ENCODE measurements at regions not wholly inside any gene's neighbourhood (a gene's known extent, or its start where the extent isn't known, plus 50 kb on each side); places are given as distances from the start of the nearest gene placed in this dataset.
"Not testable (repeated sequence)": the region's sequence is repeated elsewhere in the genome, so short reads cannot be mapped to it uniquely, and the experiment has no call there.

GRCh38 chr7:66539902-66540375, 88.7 kb upstream of the KCTD7 start:
- H3K27me3 ChIP-seq (ENCODE audit: control insufficient read depth, insufficient read depth, low read length), result no peaks in the 10 kb centered on the region
- H3K9ac ChIP-seq (ENCODE audit: low read depth, low read length), result no peak overlapping the region
- H3K4me3 ChIP-seq (ENCODE audit: low read depth, low read length), result no peak overlapping the region
- H3K4me1 ChIP-seq (ENCODE audit: control insufficient read depth, insufficient read depth, low read length), result peaks cover 3% of the 10 kb centered on the region; the same call in 1 of the 2 replicates
- peak overlapping the region; percentile 59 for H3K27ac ChIP-seq (ENCODE audit: low read depth, low read length)
- H3K9me3 ChIP-seq (ENCODE audit: control insufficient read depth, insufficient read depth, low read length), result no peaks in the 10 kb centered on the region
- peaks cover 15% of the 10 kb centered on the region for H3K36me3 ChIP-seq (ENCODE audit: control insufficient read depth, insufficient read depth, low read length)

- H3K36me3 ChIP-seq (ENCODE audit: control insufficient read depth, insufficient read depth, low read length), result peaks cover 20% of the 10 kb centered on the region
Observed at GRCh38 chr7:66542049-66542448, 86.6 kb upstream of the KCTD7 start.

GRCh38 chr7:66542528-66543269, 86.0 kb upstream of the KCTD7 start:
- Histone ChIP-seq H3K27ac (ENCODE audit: low read depth, low read length) (no peak overlapping the region), H3K9ac (ENCODE audit: low read depth, low read length) (no peak overlapping the region), H3K4me1 (ENCODE audit: control insufficient read depth, insufficient read depth, low read length) (peaks cover 3% of the 10 kb centered on the region; the same call in 1 of the 2 replicates), H3K9me3 (ENCODE audit: control insufficient read depth, insufficient read depth, low read length) (no peaks in the 10 kb centered on the region), H3K36me3 (ENCODE audit: control insufficient read depth, insufficient read depth, low read length) (peaks cover 20% of the 10 kb centered on the region), H3K4me3 (ENCODE audit: low read depth, low read length) (no peak overlapping the region), H3K27me3 (ENCODE audit: control insufficient read depth, insufficient read depth, low read length) (no peaks in the 10 kb centered on the region)

More at GRCh38 chr7:66542049-66542448, 86.6 kb upstream of the KCTD7 start:
- Histone ChIP-seq H3K9me3 (ENCODE audit: control insufficient read depth, insufficient read depth, low read length) (no peaks in the 10 kb centered on the region), H3K4me1 (ENCODE audit: control insufficient read depth, insufficient read depth, low read length) (peaks cover 3% of the 10 kb centered on the region; the same call in 1 of the 2 replicates), H3K4me3 (ENCODE audit: low read depth, low read length) (no peak overlapping the region), H3K27me3 (ENCODE audit: control insufficient read depth, insufficient read depth, low read length) (no peaks in the 10 kb centered on the region), H3K27ac (ENCODE audit: low read depth, low read length) (no peak overlapping the region), H3K9ac (ENCODE audit: low read depth, low read length) (no peak overlapping the region)

DNA sequence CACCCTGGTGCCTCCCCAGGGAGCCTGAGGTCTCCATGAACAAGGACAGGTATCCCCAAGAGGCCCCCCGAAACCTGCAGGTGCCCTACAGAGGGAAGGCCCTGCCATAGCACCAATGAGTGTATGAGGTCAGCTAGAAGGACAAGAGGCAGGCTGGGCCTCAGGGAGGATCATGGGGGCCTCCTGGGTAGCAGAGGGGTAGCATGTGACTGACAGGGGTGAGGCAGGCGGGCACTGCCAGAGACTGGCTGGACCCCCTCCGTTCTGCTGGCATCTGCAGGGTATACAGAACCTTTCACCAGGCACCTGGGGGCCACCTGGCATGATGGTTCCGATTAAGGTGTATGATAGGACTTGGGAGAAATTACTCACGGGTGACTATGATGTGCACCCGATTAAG, 79.2 kb upstream of the KCTD7 start:
- peaks cover 60% of the 10 kb centered on the region for H3K36me3 ChIP-seq (ENCODE audit: control insufficient read depth, insufficient read depth, low read length)
- H3K4me1 ChIP-seq (ENCODE audit: control insufficient read depth, insufficient read depth, low read length), result no peaks in the 10 kb centered on the region
- no peaks in the 10 kb centered on the region for H3K27me3 ChIP-seq (ENCODE audit: control insufficient read depth, insufficient read depth, low read length)
- H3K27ac ChIP-seq (ENCODE audit: low read depth, low read length), result no peak overlapping the region
- H3K9ac ChIP-seq (ENCODE audit: low read depth, low read length), result no peak overlapping the region
- no peaks in the 10 kb centered on the region for H3K9me3 ChIP-seq (ENCODE audit: control insufficient read depth, insufficient read depth, low read length)
- H3K4me3 ChIP-seq (ENCODE audit: low read depth, low read length), result no peak overlapping the region

- Histone ChIP-seq H3K27ac (ENCODE audit: low read depth, low read length) (no peak overlapping the region), H3K9me3 (ENCODE audit: control insufficient read depth, insufficient read depth, low read length) (no peaks in the 10 kb centered on the region), H3K4me1 (ENCODE audit: control insufficient read depth, insufficient read depth, low read length) (no peaks in the 10 kb centered on the region), H3K9ac (ENCODE audit: low read depth, low read length) (no peak overlapping the region), H3K4me3 (ENCODE audit: low read depth, low read length) (no peak overlapping the region), H3K36me3 (ENCODE audit: control insufficient read depth, insufficient read depth, low read length) (peaks cover 63% of the 10 kb centered on the region), H3K27me3 (ENCODE audit: control insufficient read depth, insufficient read depth, low read length) (no peaks in the 10 kb centered on the region)
Observed at GRCh38 chr7:66553001-66553400, 75.7 kb upstream of the KCTD7 start.

DNA sequence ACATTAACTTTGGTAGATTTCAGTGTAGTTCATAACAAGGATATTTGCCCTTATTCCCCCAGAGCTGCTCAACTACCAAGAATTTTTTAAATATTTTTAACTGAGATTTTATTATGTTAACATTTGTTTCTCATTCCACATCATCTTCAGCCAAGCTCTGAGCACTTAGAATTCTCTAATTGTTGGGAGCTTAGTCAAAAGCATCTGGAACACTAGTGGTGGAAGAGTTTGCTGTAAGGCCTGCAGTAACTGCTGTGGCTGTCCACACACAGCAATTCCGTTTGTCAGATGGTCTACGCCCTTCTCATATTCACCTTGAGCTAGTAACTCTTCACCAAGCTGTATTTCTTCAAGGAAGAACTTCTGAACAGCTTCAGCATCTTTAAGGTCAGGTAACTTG, 75.0 kb upstream of the KCTD7 start:
- H3K9ac ChIP-seq (ENCODE audit: low read depth, low read length); H3K4me3 ChIP-seq (ENCODE audit: low read depth, low read length); H3K4me1 ChIP-seq (ENCODE audit: control insufficient read depth, insufficient read depth, low read length); H3K9me3 ChIP-seq (ENCODE audit: control insufficient read depth, insufficient read depth, low read length); H3K27me3 ChIP-seq (ENCODE audit: control insufficient read depth, insufficient read depth, low read length); H3K27ac ChIP-seq (ENCODE audit: low read depth, low read length): not testable (repeated sequence)
- peaks cover 59% of the 10 kb centered on the region for H3K36me3 ChIP-seq (ENCODE audit: control insufficient read depth, insufficient read depth, low read length)

DNA sequence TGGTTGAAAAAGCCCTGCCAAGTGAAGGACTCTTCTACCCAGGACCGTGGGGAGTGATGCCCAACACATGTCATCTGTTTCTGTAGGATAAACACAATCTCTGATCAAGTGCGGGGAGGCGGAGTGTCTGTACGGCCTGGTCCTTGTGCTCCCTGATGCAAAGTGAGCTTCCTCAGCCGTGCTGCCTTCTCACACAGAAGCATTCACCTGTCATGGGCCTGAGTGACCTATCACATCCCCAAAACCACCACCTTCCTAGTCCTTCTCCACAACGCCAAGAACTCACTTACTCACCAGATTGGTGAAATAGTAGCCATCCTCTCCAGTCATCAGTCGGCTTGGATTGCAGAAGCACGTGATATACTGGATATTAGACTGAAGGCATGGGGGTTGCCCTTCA, 74.4 kb upstream of the KCTD7 start:
- H3K4me1 ChIP-seq (ENCODE audit: control insufficient read depth, insufficient read depth, low read length); H3K27me3 ChIP-seq (ENCODE audit: control insufficient read depth, insufficient read depth, low read length); H3K27ac ChIP-seq (ENCODE audit: low read depth, low read length); H3K9me3 ChIP-seq (ENCODE audit: control insufficient read depth, insufficient read depth, low read length); H3K9ac ChIP-seq (ENCODE audit: low read depth, low read length); H3K4me3 ChIP-seq (ENCODE audit: low read depth, low read length): not testable (repeated sequence)
- H3K36me3 ChIP-seq (ENCODE audit: control insufficient read depth, insufficient read depth, low read length), result peaks cover 61% of the 10 kb centered on the region

DNA sequence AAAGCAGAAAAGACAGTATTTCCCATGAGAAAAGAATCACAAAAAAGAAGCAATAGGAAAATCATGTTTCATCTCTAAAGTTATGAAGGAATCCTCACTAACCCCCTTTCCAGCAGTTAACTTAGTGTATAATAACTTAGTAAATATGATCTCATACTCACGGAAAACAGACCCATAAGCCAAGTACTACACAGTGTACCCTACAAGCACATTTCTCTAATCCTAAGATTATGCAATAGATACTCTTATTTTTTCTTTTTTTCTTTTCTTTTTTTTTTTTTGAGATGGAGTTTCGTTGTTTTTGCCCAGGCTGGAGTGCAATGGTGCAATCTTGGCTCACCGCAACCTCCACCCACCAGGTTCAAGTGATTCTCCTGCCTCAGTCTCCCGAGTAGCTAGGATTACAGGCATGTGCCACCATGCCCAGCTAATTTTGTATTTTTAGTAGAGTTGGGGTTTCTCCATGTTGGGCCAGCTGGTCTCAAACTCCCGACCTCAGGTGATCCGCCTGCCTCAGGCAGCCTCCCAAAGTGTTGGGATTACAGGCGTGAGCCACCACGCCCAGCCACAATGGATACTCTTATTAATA, 73.7 kb upstream of the KCTD7 start:
- not testable (repeated sequence) for H3K9me3 ChIP-seq (ENCODE audit: control insufficient read depth, insufficient read depth, low read length); H3K4me3 ChIP-seq (ENCODE audit: low read depth, low read length); H3K9ac ChIP-seq (ENCODE audit: low read depth, low read length); H3K27me3 ChIP-seq (ENCODE audit: control insufficient read depth, insufficient read depth, low read length); H3K4me1 ChIP-seq (ENCODE audit: control insufficient read depth, insufficient read depth, low read length); H3K27ac ChIP-seq (ENCODE audit: low read depth, low read length)
- peaks cover 60% of the 10 kb centered on the region for H3K36me3 ChIP-seq (ENCODE audit: control insufficient read depth, insufficient read depth, low read length)

DNA sequence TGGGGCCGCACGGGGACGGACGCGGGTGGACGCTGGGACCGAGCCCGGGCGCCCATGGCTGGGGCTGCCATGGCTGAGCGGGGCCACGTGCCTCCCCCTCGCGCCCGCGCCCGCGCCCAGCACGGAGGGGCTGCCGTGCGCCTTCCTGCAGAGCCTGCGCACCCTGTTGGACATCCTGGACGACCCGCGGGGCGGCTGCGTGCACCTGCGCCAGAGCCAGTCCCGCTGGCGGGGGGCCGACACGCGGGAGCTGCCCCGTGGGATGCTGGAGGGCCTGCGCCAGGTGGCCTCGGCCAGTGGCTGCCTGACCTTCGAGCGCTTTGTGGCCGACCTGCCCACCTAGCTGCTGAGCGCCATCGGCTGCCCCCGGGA, 72.5 kb upstream of the KCTD7 start:
- Histone ChIP-seq H3K36me3 (ENCODE audit: control insufficient read depth, insufficient read depth, low read length) (peaks cover 55% of the 10 kb centered on the region), H3K9me3 (ENCODE audit: control insufficient read depth, insufficient read depth, low read length) (no peaks in the 10 kb centered on the region), H3K27ac (ENCODE audit: low read depth, low read length) (no peak overlapping the region), H3K9ac (ENCODE audit: low read depth, low read length) (no peak overlapping the region), H3K27me3 (ENCODE audit: control insufficient read depth, insufficient read depth, low read length) (no peaks in the 10 kb centered on the region), H3K4me3 (ENCODE audit: low read depth, low read length) (no peak overlapping the region), H3K4me1 (ENCODE audit: control insufficient read depth, insufficient read depth, low read length) (no peaks in the 10 kb centered on the region)

DNA sequence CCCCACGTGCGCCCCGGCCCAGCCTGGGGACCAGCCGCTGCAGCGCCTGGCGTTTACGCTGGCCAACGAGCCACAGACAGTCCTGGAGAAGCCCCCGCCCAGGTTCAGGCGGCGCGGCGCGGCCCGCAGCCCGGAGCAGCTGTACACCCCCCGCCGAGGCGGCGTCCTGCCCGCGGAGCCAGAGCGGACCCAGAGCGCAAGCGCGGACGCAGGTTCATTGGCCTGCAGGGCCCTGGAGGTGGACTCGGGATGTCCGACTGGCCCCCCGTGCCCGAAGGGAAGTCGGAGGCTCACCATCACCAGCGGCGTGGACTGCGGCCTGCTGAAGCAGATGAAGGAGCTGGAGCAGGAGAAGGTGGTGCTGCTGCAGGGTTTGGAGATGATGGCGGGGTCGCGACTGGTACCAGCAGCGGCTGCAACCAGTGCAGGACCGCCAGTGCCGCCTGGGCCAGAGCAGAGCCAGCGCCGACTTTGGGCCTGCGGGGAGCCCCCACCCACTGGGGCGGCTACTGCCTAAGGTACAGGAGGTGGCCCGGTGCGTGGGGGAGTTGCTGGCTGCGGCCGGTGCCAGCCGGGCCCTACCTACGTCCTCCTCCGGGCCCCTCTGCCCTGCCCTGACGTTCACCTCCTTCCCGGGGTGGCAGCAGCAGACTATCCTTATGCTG, 72.0 kb upstream of the KCTD7 start:
- H3K9ac ChIP-seq (ENCODE audit: low read depth, low read length), result no peak overlapping the region
- H3K4me1 ChIP-seq (ENCODE audit: control insufficient read depth, insufficient read depth, low read length), result no peaks in the 10 kb centered on the region
- H3K9me3 ChIP-seq (ENCODE audit: control insufficient read depth, insufficient read depth, low read length), result no peaks in the 10 kb centered on the region
- peaks cover 50% of the 10 kb centered on the region for H3K36me3 ChIP-seq (ENCODE audit: control insufficient read depth, insufficient read depth, low read length)
- H3K27ac ChIP-seq (ENCODE audit: low read depth, low read length), result no peak overlapping the region
- H3K27me3 ChIP-seq (ENCODE audit: control insufficient read depth, insufficient read depth, low read length), result no peaks in the 10 kb centered on the region
- no peak overlapping the region for H3K4me3 ChIP-seq (ENCODE audit: low read depth, low read length)

All from HUES48 (cell line).